Right renal pelvis (tissue), 4 donors: ENCODE measurements at regions not wholly inside any gene's neighbourhood (a gene's known extent, or its start where the extent isn't known, plus 50 kb on each side); places are given as distances from the start of the nearest gene placed in this dataset.
A peak's percentile ranks its signal among the peaks of the same experiment; 100 is the strongest.
"Not testable (repeated sequence)": the region's sequence is repeated elsewhere in the genome, so short reads cannot be mapped to it uniquely, and the experiment has no call there.

Experiments used
- DNase-seq, 4 donors: peaks; one replicate each; pipeline ENCODE4 v3.0.0-alpha.2; 2013; ENCODE audit warnings: low read depth in 4 of 4, low spot score in 3 of 4, missing footprints in 1 of 4

- no peak for DNase-seq
These were observed 159.8 kb upstream of the TSC22D2 start for GRCh38 chr3:150248116-150248887.

GRCh38 chr3:150247441-150247840 lies 160.7 kb upstream of the TSC22D2 start:
- DNase-seq: no peak

DNA sequence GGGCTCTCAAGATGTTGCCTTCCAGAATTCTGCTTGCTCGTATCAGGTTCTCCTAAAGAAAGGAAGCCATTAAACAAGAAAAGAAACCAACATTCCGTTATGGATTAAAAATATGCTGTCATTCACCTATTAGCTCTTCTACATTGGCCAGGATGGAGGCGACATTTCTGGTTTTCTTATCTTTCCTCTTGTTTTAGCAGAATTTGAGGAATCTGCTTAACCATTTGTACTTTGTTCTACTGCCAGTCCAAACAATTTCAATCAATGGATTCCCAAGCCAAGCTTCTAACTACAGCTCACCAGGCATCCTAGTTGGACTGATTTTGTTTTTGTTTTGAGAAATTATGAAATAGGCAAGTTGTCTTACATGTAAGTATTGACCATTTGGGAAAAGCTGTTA lies 164.6 kb upstream of the TSC22D2 start:
- no peak for DNase-seq

- DNase-seq: peak in 1 of 4 donors; percentile 54
These were observed 165.7 kb upstream of the TSC22D2 start for GRCh38 chr3:150242220-150242936.

DNA sequence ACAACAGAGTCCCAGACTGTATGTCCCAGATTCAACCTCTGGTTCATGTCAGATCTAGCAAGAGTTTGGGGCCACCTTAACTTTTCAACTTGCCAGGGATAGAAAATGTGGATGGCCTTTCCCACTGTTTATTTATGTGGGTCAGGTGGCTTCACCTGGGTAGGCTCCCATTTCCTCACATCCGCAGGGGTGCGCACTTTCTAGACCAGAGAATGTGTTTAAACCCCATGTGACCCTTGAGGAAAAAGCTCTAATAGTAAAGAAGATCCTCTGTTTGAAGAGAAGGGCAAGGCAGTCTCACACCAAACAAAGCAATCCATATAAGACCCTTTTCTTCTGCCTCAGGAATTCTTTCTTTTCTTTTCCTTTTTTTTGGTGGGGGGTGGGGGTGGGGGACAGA lies 167.2 kb upstream of the TSC22D2 start:
- no peak for DNase-seq

DNA sequence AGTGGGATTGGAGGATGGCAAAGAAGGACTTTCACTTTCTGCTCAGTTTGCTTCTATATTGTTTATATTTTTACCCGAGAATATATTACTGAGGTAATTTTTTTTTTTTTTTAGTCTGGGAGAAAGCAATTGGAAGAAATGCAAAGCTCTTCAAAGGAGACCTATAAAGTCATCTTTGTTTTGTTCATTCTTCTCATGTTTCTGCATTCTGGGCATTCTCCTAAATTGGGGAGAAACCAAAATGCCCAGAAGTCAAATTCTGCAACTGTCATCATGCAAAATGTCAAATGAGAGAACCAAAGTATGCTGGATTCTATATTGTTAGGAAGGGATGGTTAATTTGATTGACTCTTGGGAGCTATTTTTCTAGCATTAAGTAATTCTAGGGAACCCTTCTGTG lies 168.3 kb upstream of the TSC22D2 start:
- no peak for DNase-seq

DNA sequence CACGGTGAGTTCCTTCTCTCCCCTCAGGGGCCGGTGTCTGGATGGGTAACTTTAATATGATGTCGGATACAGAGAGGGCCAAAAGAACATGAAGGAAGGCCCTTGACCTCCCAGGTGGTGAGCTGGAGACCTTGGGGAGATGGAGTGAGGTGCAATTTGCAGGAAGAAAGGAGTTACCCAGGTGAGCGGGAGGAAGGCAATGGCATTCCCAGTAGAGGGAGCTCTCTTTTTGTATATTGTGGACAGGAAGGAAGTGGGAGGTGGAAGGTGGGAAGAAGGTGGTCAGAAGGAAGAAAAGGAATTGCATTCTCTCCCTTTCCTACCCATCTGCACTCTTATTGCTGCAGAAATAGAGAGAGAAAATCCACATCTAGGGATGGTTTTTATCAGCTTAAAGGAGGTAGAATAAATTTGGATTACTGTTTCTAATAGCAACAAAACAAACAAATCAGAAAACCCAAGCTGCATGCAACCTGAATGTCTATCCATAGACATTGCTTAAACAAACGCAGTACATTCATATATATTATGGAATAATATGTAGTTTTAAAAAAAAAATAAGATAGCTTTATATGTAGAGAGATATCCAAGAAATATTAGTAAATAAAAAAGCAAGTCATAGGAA lies 169.0 kb upstream of the TSC22D2 start:
- no peak for DNase-seq

DNA sequence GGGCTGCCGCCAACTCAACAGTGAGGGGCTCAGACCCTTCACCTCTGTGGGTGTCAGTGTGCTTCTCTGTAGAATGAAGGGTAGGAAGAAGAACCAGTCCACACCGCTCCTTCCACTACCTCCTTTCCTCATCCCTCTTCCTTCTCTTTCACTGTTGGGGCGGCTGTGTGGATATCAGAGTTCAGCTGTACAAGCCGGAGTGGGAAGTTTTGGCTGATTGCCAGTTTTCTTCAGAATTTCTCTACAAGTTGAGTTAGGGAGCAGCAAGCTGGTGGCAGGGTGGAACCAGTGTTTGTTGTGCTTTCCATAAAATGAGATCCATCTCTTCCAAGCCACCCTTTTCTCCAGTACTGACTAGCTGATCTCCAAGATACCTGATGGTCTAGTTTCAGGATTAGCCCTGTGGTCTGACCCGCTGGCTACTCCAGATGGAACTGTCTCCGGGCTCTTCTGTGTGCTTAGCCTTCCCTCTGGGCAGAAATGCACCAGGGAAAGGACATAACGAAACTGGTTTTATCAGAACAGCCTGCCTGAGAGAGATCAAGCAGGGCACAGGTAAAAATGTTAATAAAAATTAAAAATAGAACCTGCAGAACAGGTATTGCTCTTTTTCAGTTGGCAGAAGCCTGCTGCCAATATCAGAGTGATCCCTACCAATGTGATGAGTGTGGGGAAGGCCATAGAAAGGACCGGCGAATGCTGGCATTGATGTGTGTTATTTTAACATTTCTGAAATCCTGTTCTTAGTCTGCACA lies 169.9 kb upstream of the TSC22D2 start:
- DNase-seq: no peak

GRCh38 chr3:150237490-150237889 lies 170.6 kb upstream of the TSC22D2 start:
- no peak for DNase-seq

GRCh38 chr3:150236316-150237082 lies 171.6 kb upstream of the TSC22D2 start:
- no peak for DNase-seq

DNA sequence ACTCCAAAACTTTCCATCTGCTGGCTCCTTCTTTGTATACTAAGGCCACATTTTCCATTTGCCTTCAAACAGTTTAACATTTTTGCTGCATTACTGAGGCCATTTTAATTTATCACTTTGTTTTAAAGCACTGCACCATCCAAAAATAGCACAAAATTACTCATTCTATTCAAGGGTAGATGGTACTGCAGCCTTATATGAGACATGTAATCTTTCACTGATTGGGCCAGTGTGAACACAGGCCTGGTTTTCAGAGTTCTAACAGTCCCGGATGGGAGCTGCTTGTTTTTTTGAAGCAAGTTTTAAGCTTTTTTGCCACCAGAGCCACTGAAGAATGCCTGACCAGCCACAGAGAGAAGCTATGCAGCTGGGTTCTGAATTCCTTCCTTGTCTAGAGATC lies 172.3 kb upstream of the TSC22D2 start:
- no peak for DNase-seq

- DNase-seq: no peak
These were observed 175.1 kb upstream of the TSC22D2 start for GRCh38 chr3:150232992-150233451.

- DNase-seq: no peak
These were observed 178.1 kb upstream of the TSC22D2 start for GRCh38 chr3:150230037-150230436.

- DNase-seq: not testable (repeated sequence)
These were observed 179.5 kb upstream of the TSC22D2 start for GRCh38 chr3:150228626-150229025.

- peak in 1 of 4 donors; percentile 51 for DNase-seq
These were observed 180.3 kb upstream of the TSC22D2 start for GRCh38 chr3:150227839-150228238.

- DNase-seq: no peak
These were observed 182.1 kb upstream of the TSC22D2 start for GRCh38 chr3:150225986-150226385.

- DNase-seq: no peak
These were observed 184.5 kb upstream of the TSC22D2 start for GRCh38 chr3:150223558-150223957.

GRCh38 chr3:150222691-150223489 lies 185.2 kb upstream of the TSC22D2 start:
- DNase-seq: no peak

DNA sequence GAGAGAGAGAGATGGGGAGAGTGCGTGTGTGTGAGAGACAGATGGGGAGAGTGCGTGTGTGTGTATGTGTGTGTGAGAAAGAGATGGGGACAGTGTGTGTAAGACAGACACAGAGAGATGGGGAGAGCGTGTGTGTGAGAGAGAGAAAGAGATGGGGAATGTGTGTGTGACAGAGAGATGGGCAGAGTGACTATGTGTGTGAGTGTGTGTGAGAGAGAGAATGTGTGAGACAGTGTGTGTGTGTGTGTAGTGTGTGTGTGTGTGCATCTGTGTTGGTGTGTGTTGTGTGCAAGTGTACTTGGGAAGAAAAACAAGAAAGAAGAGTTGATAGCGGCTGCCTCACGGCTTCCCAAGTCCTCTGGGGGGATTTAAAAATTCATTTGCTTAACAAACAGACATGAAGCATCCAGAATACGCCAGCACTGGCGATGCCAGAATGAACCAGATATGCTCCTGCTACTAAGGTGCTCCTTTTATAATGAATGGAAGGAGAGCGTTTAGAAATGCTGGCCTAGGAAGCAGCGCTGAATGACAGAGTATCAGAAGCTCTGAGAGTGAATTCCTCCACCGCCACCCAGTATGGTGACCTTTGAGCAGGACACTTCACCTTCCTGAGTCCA lies 186.1 kb upstream of the TSC22D2 start:
- no peak for DNase-seq
